ENCODE measurements at regions not wholly inside any gene's neighbourhood (a gene's known extent, or its start where the extent isn't known, plus 50 kb on each side); places are given as distances from the start of the nearest gene placed in this dataset.

- Histone ChIP-seq H2AFZ (ENCODE audit: low read depth, low read length) (no peak overlapping the region; the same call in 1 of the 2 replicates), H3K9ac (ENCODE audit: insufficient read depth in 1 of 2, low read depth in 2 of 2, low read length in 2 of 2) (no peak overlapping the region), H4K20me1 (replicated peaks; ENCODE audit: control insufficient read depth, insufficient read depth, low read length) (no peaks in the 10 kb centered on the region), H3K4me1 (replicated peaks in 1 of 2; ENCODE audit: control insufficient read depth in 2 of 2, insufficient read depth in 2 of 2, low read length in 2 of 2) (peaks cover 0 to 23% of the 10 kb centered on the region in 2 experiments; a peak in 2 of 5 replicates), H3K27ac (ENCODE audit: extremely low read depth, low read depth, low read length) (no peak overlapping the region), H3K9me3 (replicated peaks; ENCODE audit: control insufficient read depth, insufficient read depth, low read depth, low read length) (no peaks in the 10 kb centered on the region), H3K4me3 (no peak overlapping the region), H3K4me2 (ENCODE audit: insufficient read depth, low read length) (no peak overlapping the region), H3K36me3 (ENCODE audit: control insufficient read depth, insufficient read depth, low read length) (no peaks in the 10 kb centered on the region), H3K79me2 (ENCODE audit: control insufficient read depth, insufficient read depth, low read length) (no peaks in the 10 kb centered on the region), H3K27me3 (ENCODE audit: control insufficient read depth in 2 of 2, insufficient read depth in 2 of 2, low read length in 2 of 2) (no peaks in the 10 kb centered on the region), H3K9me1 (ENCODE audit: control insufficient read depth, insufficient read depth, low read length) (no peaks in the 10 kb centered on the region)
- ATAC-seq, result no peak
- DNase-seq (ENCODE audit: extremely low read depth in 1 of 4, low spot score in 3 of 4), result no peak
- ChIA-PET CTCF (ENCODE audit: low intra/inter-chr PET ratio) (no interaction called here), POLR2A (no interaction called here)
- intact Hi-C loops (cut with micrococcal nuclease) (loop anchor here (10.0 kb wide), 1 partner anchor 239 kb away; no protein-coding TSS in a partner anchor), in situ Hi-C loops (cut with MboI) (no loop called here)
- no peak for TF ChIP-seq MAZ (CRISPR knock-in tag; conservative IDR thresholded peaks at IDR 0.05 in 1 of 2, IDR thresholded peaks at IDR 0.05 in 1 of 2)
- no peak for TF ChIP-seq ELK1 (CRISPR knock-in tag; IDR thresholded peaks at IDR 0.05)
- TF ChIP-seq KAT2B (IDR thresholded peaks at IDR 0.05; ENCODE audit: low read depth, low read length), result no peak
- no peak for TF ChIP-seq ZNF253 (CRISPR knock-in tag; conservative IDR thresholded peaks at IDR 0.05)
- no peak for TF ChIP-seq ZNF764 (CRISPR knock-in tag; IDR thresholded peaks at IDR 0.05; ENCODE audit: low read depth)
- no peak for TF ChIP-seq ETV1 (tag; conservative IDR thresholded peaks at IDR 0.05; ENCODE audit: low read depth)
- TF ChIP-seq E2F8 (IDR thresholded peaks at IDR 0.05; ENCODE audit: low read depth, partially characterized antibody), result no peak
- no TSS peak for BruUV-seq (replicated peaks)
- FAIRE-seq, result no peak
- WGBS (ENCODE audit: insufficient coverage, low coverage, missing lambda C conversion rate), result 60% methylated on average over 4 of the region's 4 CpGs
These were observed 69.9 kb upstream of the KLF7 start for GRCh38 chr2:207235621-207236020.

Data from K562 (cell line).